ENCODE measurements at regions not wholly inside any gene's neighbourhood (a gene's known extent, or its start where the extent isn't known, plus 50 kb on each side); places are given as distances from the start of the nearest gene placed in this dataset.

GRCh38 chr21:16377120-16377658 lies 647.4 kb downstream of the USP25 start:
- DNase-seq, result no peak

GRCh38 chr21:16377857-16378256 lies 648.1 kb downstream of the USP25 start:
- DNase-seq, result no peak

GRCh38 chr21:16378525-16378924 lies 648.7 kb downstream of the USP25 start:
- DNase-seq, result no peak

GRCh38 chr21:16388291-16388690 lies 658.5 kb downstream of the USP25 start:
- no peak for DNase-seq

- DNase-seq, result no peak
Measured at GRCh38 chr21:16388911-16389560, 659.3 kb downstream of the USP25 start.

GRCh38 chr21:16389643-16390042 lies 659.9 kb downstream of the USP25 start:
- DNase-seq, result no peak

GRCh38 chr21:16395285-16395684 lies 665.5 kb downstream of the USP25 start:
- DNase-seq, result no peak

GRCh38 chr21:16402752-16403151 lies 673.0 kb downstream of the USP25 start:
- no peak for DNase-seq

- no peak for DNase-seq
Measured at GRCh38 chr21:16404776-16405175, 675.0 kb downstream of the USP25 start.

GRCh38 chr21:16406355-16406754 lies 676.6 kb downstream of the USP25 start:
- DNase-seq, result no peak

- DNase-seq, result no peak
Measured at GRCh38 chr21:16407403-16408240, 677.8 kb downstream of the USP25 start.

GRCh38 chr21:16408280-16408679 lies 678.5 kb downstream of the USP25 start:
- DNase-seq, result no peak

- DNase-seq, result no peak
Measured at GRCh38 chr21:16409352-16409751, 679.6 kb downstream of the USP25 start.

- no peak for DNase-seq
Measured at GRCh38 chr21:16418226-16418625, 688.4 kb downstream of the USP25 start.

GRCh38 chr21:16418642-16419041 lies 688.9 kb downstream of the USP25 start:
- no peak for DNase-seq

- no peak for DNase-seq
Measured at GRCh38 chr21:16419188-16419921, 689.6 kb downstream of the USP25 start.

GRCh38 chr21:16420031-16420724 lies 690.4 kb downstream of the USP25 start:
- DNase-seq, result no peak

- no peak for DNase-seq
Measured at GRCh38 chr21:16421007-16421406, 691.2 kb downstream of the USP25 start.

GRCh38 chr21:16421965-16422364 lies 692.2 kb downstream of the USP25 start:
- no peak for DNase-seq

- DNase-seq, result no peak
Measured at GRCh38 chr21:16422702-16423101, 692.9 kb downstream of the USP25 start.

- DNase-seq, result no peak
Measured at GRCh38 chr21:16423921-16424320, 694.1 kb downstream of the USP25 start.

- no peak for DNase-seq
Measured at GRCh38 chr21:16424331-16424751, 694.6 kb downstream of the USP25 start.

GRCh38 chr21:16425376-16425775 lies 695.6 kb downstream of the USP25 start:
- DNase-seq, result no peak
